ENCODE measurements at regions not wholly inside any gene's neighbourhood (a gene's known extent, or its start where the extent isn't known, plus 50 kb on each side); places are given as distances from the start of the nearest gene placed in this dataset.
A peak's percentile ranks its signal among the peaks of the same experiment; 100 is the strongest.

DNA sequence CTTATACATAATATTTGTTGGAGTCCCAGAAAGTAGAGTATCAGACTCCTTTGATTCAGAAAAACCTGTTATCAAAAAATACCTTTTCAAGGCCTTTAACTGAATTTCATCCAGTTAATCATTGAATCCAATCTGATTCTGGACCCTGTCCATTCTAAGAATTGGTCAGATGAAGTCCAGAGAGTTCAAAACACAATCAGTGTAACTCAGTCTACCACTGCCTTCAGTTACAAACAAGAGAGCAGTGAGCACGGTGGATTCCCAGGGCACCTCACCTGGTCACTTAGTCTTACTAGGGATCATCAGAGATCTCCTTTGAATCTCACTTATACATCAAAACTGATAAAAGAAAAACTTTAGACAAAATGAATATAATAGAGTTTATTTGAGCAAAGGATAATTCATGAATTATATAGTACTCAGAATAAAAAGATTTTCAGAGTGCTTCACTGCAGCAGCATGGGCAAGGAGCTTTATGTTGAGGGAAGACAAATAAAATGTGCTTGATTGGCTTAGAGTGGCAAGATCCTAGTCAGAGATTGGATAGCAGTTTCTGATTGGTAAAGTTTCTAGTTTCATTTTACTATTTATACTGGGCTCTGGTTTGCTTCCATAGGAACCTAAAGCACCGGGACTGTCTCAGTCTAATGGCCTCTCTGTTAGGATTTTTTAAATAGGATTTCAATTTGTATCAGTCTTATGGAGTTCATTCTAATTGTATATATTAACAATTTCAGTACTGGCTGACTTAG lies 474.9 kb upstream of the GOLIM4 start:
- H3K9me1 ChIP-seq (ENCODE audit: insufficient read depth, low read length): no peaks in the 10 kb centered on the region
- no peak overlapping the region for H3K14ac ChIP-seq (replicated peaks; ENCODE audit: low read depth, low read length)
- no peaks in the 10 kb centered on the region for H3K4me1 ChIP-seq (ENCODE audit: control insufficient read depth, insufficient read depth, low read length)
- H3K4me2 ChIP-seq (ENCODE audit: low read depth, low read length): no peak overlapping the region
- H3K18ac ChIP-seq (ENCODE audit: low read depth, low read length): no peak overlapping the region
- H3K4me3 ChIP-seq (ENCODE audit: insufficient read depth, low read depth, low read length): no peak overlapping the region
- H2BK20ac ChIP-seq (ENCODE audit: low read depth, low read length): no peak overlapping the region
- BruUV-seq (replicated peaks): no TSS peak
- H3K27ac ChIP-seq (ENCODE audit: insufficient read depth, low read length): no peak overlapping the region
- in situ Hi-C loops (cut with MboI; ENCODE audit: low sequenced_read_pairs) (no loop called here), dilution Hi-C loops (cut with HindIII; ENCODE audit: low sequenced_read_pairs, unreplicated experiment) (no loop called here), intact Hi-C loops (cut with micrococcal nuclease) (no loop called here)
- H2AFZ ChIP-seq (replicated peaks; ENCODE audit: low read length, poor library complexity): no peak overlapping the region
- CTCF ChIA-PET: no interaction called here
- DNase-seq: peak; percentile 0
- H3K36me3 ChIP-seq (ENCODE audit: control insufficient read depth, insufficient read depth, low read length): no peaks in the 10 kb centered on the region
- no peak overlapping the region for H3K4ac ChIP-seq (ENCODE audit: low read depth, low read length)
- H3K9ac ChIP-seq (ENCODE audit: low read depth, low read length): no peak overlapping the region
- H4K8ac ChIP-seq (ENCODE audit: low read depth in 2 of 2, low read length in 2 of 2): no peak overlapping the region
- no peak overlapping the region for H4K91ac ChIP-seq (ENCODE audit: insufficient read depth, low read depth, low read length)
- H2AK9ac ChIP-seq (replicated peaks; ENCODE audit: low read depth, low read length, poor library complexity): no peak overlapping the region
- H2BK5ac ChIP-seq (ENCODE audit: low read depth, low read length, poor library complexity, severe bottlenecking): no peak overlapping the region
- H3K9me3 ChIP-seq (ENCODE audit: control insufficient read depth, insufficient read depth, low read length): no peaks in the 10 kb centered on the region
- H3K79me1 ChIP-seq (ENCODE audit: low read depth in 1 of 2, low read length in 2 of 2): no peaks in the 10 kb centered on the region
- no CpG with 5 or more reads among the region's 2 CpGs for WGBS, 2 experiments (ENCODE audit: extremely low coverage in 2 of 2, insufficient read length in 1 of 2)
- H3K27me3 ChIP-seq (ENCODE audit: control insufficient read depth, insufficient read depth, low read length): no peaks in the 10 kb centered on the region
- H3K56ac ChIP-seq (ENCODE audit: extremely low read depth, insufficient read depth, low read length): no peak overlapping the region
- no peak overlapping the region for H2AK5ac ChIP-seq (ENCODE audit: low read depth, low read length)
- H2BK15ac ChIP-seq (ENCODE audit: low read depth, low read length): no peak overlapping the region
- no peaks in the 10 kb centered on the region for H4K20me1 ChIP-seq (ENCODE audit: insufficient read depth, low read length)
- TF ChIP-seq MAFK (IDR thresholded peaks at IDR 0.05; ENCODE audit: low read depth, low read length) (no peak), CEBPB (IDR thresholded peaks at IDR 0.05; ENCODE audit: low read depth, low read length) (no peak), CHD1 (IDR thresholded peaks at IDR 0.05; ENCODE audit: low read depth, low read length) (no peak), FOS (IDR thresholded peaks at IDR 0.05; ENCODE audit: low read depth, low read length) (no peak), MXI1 (IDR thresholded peaks at IDR 0.05; ENCODE audit: borderline replicate concordance, low read depth, low read length) (no peak), BHLHE40 (IDR thresholded peaks at IDR 0.05; ENCODE audit: low read depth, low read length) (no peak), RCOR1 (IDR thresholded peaks at IDR 0.05; ENCODE audit: insufficient replicate concordance, low read length) (no peak), NFE2L2 (IDR thresholded peaks at IDR 0.05; ENCODE audit: low read depth, low read length) (no peak), SMC3 (IDR thresholded peaks at IDR 0.05; ENCODE audit: low read depth, low read length) (no peak), MAZ (IDR thresholded peaks at IDR 0.05; ENCODE audit: borderline replicate concordance, low read depth, low read length) (no peak), CTCF (conservative IDR thresholded peaks at IDR 0.05; ENCODE audit: low read depth, low read length) (no peak), RFX5 (IDR thresholded peaks at IDR 0.05; ENCODE audit: low read depth, low read length) (no peak)
- TF ChIP-seq, protein P1, sequence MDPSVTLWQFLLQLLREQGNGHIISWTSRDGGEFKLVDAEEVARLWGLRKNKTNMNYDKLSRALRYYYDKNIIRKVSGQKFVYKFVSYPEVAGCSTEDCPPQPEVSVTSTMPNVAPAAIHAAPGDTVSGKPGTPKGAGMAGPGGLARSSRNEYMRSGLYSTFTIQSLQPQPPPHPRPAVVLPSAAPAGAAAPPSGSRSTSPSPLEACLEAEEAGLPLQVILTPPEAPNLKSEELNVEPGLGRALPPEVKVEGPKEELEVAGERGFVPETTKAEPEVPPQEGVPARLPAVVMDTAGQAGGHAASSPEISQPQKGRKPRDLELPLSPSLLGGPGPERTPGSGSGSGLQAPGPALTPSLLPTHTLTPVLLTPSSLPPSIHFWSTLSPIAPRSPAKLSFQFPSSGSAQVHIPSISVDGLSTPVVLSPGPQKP (IDR thresholded peaks at IDR 0.05; ENCODE audit: borderline replicate concordance, low read depth, low read length): no peak
- H4K5ac ChIP-seq (ENCODE audit: low read depth, low read length): no peak overlapping the region
- H3K23ac ChIP-seq (ENCODE audit: low read depth, low read length): no peak overlapping the region
- H2BK120ac ChIP-seq (ENCODE audit: low read depth, low read length): no peak overlapping the region
- POLR2A ChIA-PET (ENCODE audit: unreplicated experiment): no interaction called here
- peak; percentile 64 for ATAC-seq (ENCODE audit: low read depth)
